ENCODE measurements at regions not wholly inside any gene's neighbourhood (a gene's known extent, or its start where the extent isn't known, plus 50 kb on each side); places are given as distances from the start of the nearest gene placed in this dataset.

DNA sequence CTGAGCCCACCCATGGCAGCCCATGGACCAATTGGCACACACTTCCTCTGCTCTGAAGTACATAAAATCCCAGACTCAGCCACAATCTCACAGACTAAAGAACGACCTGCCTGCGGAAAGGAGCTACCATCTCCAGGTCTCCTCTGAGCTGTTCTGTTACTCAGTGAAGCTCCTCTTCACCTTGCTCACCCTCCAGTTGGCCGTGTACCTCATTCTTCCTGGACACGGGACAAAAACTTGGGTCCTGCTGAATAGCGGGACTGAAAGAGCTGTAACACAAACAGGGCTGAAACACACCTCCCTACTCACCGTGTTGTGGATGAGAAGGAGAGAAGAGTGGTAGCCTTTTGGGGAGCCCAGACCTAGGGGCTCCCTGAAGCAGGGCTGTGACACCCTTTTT, 128.7 kb downstream of the GAS1 start:
- WGBS (ENCODE audit: low lambda C conversion rate, missing lambda C conversion rate), result 88% methylated on average over 6 of the region's 6 CpGs
- TF ChIP-seq, protein P1, sequence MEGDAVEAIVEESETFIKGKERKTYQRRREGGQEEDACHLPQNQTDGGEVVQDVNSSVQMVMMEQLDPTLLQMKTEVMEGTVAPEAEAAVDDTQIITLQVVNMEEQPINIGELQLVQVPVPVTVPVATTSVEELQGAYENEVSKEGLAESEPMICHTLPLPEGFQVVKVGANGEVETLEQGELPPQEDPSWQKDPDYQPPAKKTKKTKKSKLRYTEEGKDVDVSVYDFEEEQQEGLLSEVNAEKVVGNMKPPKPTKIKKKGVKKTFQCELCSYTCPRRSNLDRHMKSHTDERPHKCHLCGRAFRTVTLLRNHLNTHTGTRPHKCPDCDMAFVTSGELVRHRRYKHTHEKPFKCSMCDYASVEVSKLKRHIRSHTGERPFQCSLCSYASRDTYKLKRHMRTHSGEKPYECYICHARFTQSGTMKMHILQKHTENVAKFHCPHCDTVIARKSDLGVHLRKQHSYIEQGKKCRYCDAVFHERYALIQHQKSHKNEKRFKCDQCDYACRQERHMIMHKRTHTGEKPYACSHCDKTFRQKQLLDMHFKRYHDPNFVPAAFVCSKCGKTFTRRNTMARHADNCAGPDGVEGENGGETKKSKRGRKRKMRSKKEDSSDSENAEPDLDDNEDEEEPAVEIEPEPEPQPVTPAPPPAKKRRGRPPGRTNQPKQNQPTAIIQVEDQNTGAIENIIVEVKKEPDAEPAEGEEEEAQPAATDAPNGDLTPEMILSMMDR (IDR thresholded peaks at IDR 0.05; ENCODE audit: poor library complexity), result no peak
- TF ChIP-seq EZH2 (IDR thresholded peaks at IDR 0.05; ENCODE audit: borderline replicate concordance) (no peak), EZH2phosphoT487 (IDR thresholded peaks at IDR 0.05; ENCODE audit: low read depth, severe bottlenecking, unreplicated experiment) (no peak)
- Histone ChIP-seq H3K27ac (no peak overlapping the region), H3K9me2 (replicated peaks; ENCODE audit: insufficient read depth) (no peaks in the 10 kb centered on the region), H2AFZ (no peak overlapping the region), H3K4me2 (no peak overlapping the region), H3K79me2 (no peaks in the 10 kb centered on the region), H3K27me3 (no peaks in the 10 kb centered on the region), H3K9me3 (ENCODE audit: low read depth) (no peaks in the 10 kb centered on the region), H4K20me1 (ENCODE audit: insufficient read depth, poor library complexity, severe bottlenecking) (no peaks in the 10 kb centered on the region), H3K36me3 (replicated peaks; ENCODE audit: insufficient read depth, low read depth) (no peaks in the 10 kb centered on the region), H3K4me1 (ENCODE audit: insufficient read depth) (no peaks in the 10 kb centered on the region), H3K4me3 (no peak overlapping the region)
- no peak for DNase-seq (ENCODE audit: low spot score)

DNA sequence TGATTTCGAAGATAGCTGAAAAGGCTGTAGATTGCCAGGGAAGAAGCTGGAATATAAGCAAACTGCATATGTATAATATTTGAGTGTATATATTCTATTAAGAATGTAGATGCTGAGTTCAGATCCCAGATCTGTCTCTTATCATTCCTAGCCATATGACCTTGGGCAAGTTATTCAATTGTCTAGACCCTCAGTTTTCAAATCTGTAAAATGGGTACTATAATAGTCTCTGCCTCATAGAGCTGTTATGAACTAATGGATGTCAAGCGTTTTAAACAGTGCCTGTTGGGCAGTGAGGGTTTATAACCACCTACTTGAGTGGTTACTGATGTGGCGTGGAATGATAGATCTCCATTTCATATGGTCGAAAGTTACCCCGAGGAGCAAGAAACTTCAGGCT, 130.4 kb downstream of the GAS1 start:
- H2AFZ ChIP-seq, result no peak overlapping the region
- H3K79me2 ChIP-seq, result no peaks in the 10 kb centered on the region
- no peak overlapping the region for H3K4me2 ChIP-seq
- TF ChIP-seq EZH2phosphoT487 (IDR thresholded peaks at IDR 0.05; ENCODE audit: low read depth, severe bottlenecking, unreplicated experiment), result no peak
- TF ChIP-seq, protein P1 (IDR thresholded peaks at IDR 0.05; ENCODE audit: poor library complexity), result no peak
- H3K9me3 ChIP-seq (ENCODE audit: low read depth), result no peaks in the 10 kb centered on the region
- H3K27ac ChIP-seq, result no peak overlapping the region
- no peak for DNase-seq (ENCODE audit: low spot score)
- H3K4me1 ChIP-seq (ENCODE audit: insufficient read depth), result no peaks in the 10 kb centered on the region
- no peaks in the 10 kb centered on the region for H3K9me2 ChIP-seq (replicated peaks; ENCODE audit: insufficient read depth)
- WGBS (ENCODE audit: low lambda C conversion rate, missing lambda C conversion rate), result 96% methylated on average over 5 of the region's 5 CpGs
- H3K27me3 ChIP-seq, result no peaks in the 10 kb centered on the region
- H3K4me3 ChIP-seq, result no peak overlapping the region
- H4K20me1 ChIP-seq (ENCODE audit: insufficient read depth, poor library complexity, severe bottlenecking), result no peaks in the 10 kb centered on the region
- H3K36me3 ChIP-seq (replicated peaks; ENCODE audit: insufficient read depth, low read depth), result no peaks in the 10 kb centered on the region

DNA sequence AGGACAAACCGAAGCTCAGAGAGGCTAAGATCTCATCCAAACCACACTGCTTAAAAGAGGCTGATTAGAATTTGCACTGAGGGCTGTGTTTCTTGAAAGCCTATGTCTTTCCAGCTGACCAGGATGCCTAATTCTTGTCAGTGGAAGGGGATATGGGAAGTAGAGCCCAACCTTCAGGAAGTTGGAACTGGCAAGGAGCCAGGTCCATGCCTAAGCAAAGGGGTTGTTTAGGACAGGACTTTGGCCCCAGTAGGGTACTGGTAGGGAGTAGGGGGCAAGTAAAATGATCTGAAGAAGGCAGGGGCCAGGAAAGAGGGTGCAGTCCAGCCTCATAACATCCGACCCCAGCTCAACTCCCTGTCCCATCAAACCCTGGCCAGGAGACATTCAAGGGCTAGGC, 130.9 kb downstream of the GAS1 start:
- 78% methylated on average over 2 of the region's 2 CpGs for WGBS (ENCODE audit: low lambda C conversion rate, missing lambda C conversion rate)
- TF ChIP-seq EZH2 (IDR thresholded peaks at IDR 0.05; ENCODE audit: borderline replicate concordance) (no peak), EZH2phosphoT487 (IDR thresholded peaks at IDR 0.05; ENCODE audit: low read depth, severe bottlenecking, unreplicated experiment) (no peak)
- Histone ChIP-seq H3K4me2 (no peak overlapping the region), H3K4me3 (no peak overlapping the region), H3K27me3 (no peaks in the 10 kb centered on the region), H3K36me3 (replicated peaks; ENCODE audit: insufficient read depth, low read depth) (no peaks in the 10 kb centered on the region), H4K20me1 (ENCODE audit: insufficient read depth, poor library complexity, severe bottlenecking) (no peaks in the 10 kb centered on the region), H3K79me2 (no peaks in the 10 kb centered on the region), H3K9me3 (ENCODE audit: low read depth) (no peaks in the 10 kb centered on the region), H2AFZ (no peak overlapping the region), H3K4me1 (ENCODE audit: insufficient read depth) (no peaks in the 10 kb centered on the region), H3K9me2 (replicated peaks; ENCODE audit: insufficient read depth) (no peaks in the 10 kb centered on the region), H3K27ac (no peak overlapping the region)
- DNase-seq (ENCODE audit: low spot score), result no peak

DNA sequence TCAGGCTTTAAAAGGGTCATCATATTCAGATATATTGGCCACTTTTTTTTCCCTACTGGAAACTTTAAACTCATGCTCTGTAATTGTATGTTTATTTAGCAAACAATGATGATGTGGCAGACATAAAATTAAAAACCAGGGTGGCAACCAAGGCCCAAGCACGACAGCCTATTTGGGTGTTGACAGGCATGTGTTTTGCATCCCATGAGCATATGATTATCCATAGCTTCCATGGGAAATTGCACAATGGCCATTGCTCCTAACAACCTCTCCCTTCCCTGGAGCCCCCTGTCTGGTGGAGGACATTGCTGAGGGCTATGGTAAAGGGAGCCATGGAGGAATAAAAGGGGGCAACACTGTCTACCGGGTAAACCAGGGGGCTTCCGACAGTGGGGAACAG, 134.7 kb downstream of the GAS1 start:
- 96% methylated on average over 3 of the region's 3 CpGs for WGBS (ENCODE audit: low lambda C conversion rate, missing lambda C conversion rate)
- Histone ChIP-seq H4K20me1 (ENCODE audit: insufficient read depth, poor library complexity, severe bottlenecking) (no peaks in the 10 kb centered on the region), H3K4me1 (ENCODE audit: insufficient read depth) (peaks cover 7% of the 10 kb centered on the region), H2AFZ (no peak overlapping the region), H3K79me2 (no peaks in the 10 kb centered on the region), H3K9me3 (ENCODE audit: low read depth) (no peaks in the 10 kb centered on the region), H3K9me2 (replicated peaks; ENCODE audit: insufficient read depth) (no peaks in the 10 kb centered on the region), H3K27ac (no peak overlapping the region), H3K27me3 (no peaks in the 10 kb centered on the region), H3K36me3 (replicated peaks; ENCODE audit: insufficient read depth, low read depth) (no peaks in the 10 kb centered on the region), H3K4me2 (no peak overlapping the region), H3K4me3 (no peak overlapping the region)
- no peak for DNase-seq (ENCODE audit: low spot score)
- TF ChIP-seq, protein P1 (IDR thresholded peaks at IDR 0.05; ENCODE audit: poor library complexity), result no peak
- no peak for TF ChIP-seq EZH2 (IDR thresholded peaks at IDR 0.05; ENCODE audit: borderline replicate concordance)
- no peak for TF ChIP-seq EZH2phosphoT487 (IDR thresholded peaks at IDR 0.05; ENCODE audit: low read depth, severe bottlenecking, unreplicated experiment)

All from hepatocyte (in vitro differentiated cells).